ENCODE measurements at regions not wholly inside any gene's neighbourhood (a gene's known extent, or its start where the extent isn't known, plus 50 kb on each side); places are given as distances from the start of the nearest gene placed in this dataset.
A peak's percentile ranks its signal among the peaks of the same experiment; 100 is the strongest.
"Not testable (repeated sequence)": the region's sequence is repeated elsewhere in the genome, so short reads cannot be mapped to it uniquely, and the experiment has no call there.

GRCh38 chr9:61666849-61667371 lies 477.1 kb downstream of the SPATA31A7 start:
- Histone ChIP-seq H3K27me3 (no peaks in the 10 kb centered on the region), H3K4me3 (no peak overlapping the region), H3K27ac (no peak overlapping the region), H3K36me3 (no peaks in the 10 kb centered on the region), H3K9me3 (peaks cover 18 to 19% of the 10 kb centered on the region in 2 donors), H3K4me1 (no peaks in the 10 kb centered on the region)
- TF ChIP-seq POLR2A (IDR thresholded peaks at IDR 0.05) (no peak), CTCF (IDR thresholded peaks at IDR 0.05) (no peak), POLR2AphosphoS5 (IDR thresholded peaks at IDR 0.05) (no peak)
- intact Hi-C loops (cut with DNase I; ENCODE audit: low total_unique reads), result no loop called here
- no peak for DNase-seq (ENCODE audit: low spot score in 2 of 2)

DNA sequence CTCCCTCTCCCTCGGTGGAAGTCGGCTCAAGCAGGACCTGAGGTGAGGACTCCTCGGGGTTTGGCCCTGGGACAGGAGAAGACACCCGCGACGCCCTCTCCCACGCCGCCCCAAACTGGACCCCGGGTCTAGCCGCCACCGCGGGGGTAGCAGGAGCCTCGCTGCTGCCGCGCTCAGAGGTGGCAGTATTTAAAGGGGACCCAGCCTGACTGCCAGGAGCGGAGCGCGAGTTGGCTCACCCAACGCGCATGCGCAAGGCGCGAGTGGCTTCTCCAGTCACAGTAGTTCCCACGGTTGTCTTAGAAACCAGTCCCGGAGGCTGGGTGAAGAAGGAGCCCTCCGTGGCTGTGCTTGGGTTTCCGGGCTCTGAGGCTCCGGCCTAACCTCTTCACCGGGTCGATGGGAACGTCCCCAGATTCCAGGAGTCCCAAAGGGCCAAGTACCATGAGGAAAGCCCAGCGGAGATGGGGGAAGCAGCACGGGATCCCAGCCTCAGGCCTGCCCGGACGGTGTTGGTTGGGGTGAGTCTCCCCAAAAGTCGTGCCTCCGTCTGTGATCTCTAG lies 477.8 kb downstream of the SPATA31A7 start:
- no peaks in the 10 kb centered on the region for H3K4me1 ChIP-seq
- no peak overlapping the region for H3K4me3 ChIP-seq
- H3K27ac ChIP-seq, result no peak overlapping the region
- no peaks in the 10 kb centered on the region for H3K27me3 ChIP-seq
- H3K9me3 ChIP-seq, result peaks cover 22 to 25% of the 10 kb centered on the region in 2 donors
- no peak for TF ChIP-seq CTCF (IDR thresholded peaks at IDR 0.05)
- no peak for TF ChIP-seq POLR2A (IDR thresholded peaks at IDR 0.05)
- no peak for TF ChIP-seq POLR2AphosphoS5 (IDR thresholded peaks at IDR 0.05)
- no peaks in the 10 kb centered on the region for H3K36me3 ChIP-seq
- DNase-seq (ENCODE audit: low spot score in 2 of 2), result peak in 1 of 2 donors; percentile 6
- intact Hi-C loops (cut with DNase I; ENCODE audit: low total_unique reads), result no loop called here

DNA sequence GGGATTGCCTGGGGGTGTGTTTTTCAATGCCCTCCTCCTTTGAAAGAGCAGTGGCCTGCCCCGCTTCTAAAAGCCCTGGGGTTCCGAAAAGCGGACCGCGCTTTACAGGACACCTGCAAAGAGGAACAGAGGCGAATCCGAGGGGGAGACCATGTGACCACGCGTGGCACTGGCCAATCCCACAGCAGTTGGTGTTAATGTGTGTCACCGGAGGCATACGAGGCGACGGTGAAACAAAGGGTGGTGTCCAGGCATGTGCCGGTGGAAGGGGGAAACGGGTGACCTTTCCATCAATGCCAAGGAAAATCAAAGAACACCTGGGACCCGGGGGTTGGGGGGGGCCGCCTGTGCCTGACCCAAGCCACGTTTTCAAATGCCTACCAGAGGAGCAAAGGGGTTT lies 478.4 kb downstream of the SPATA31A7 start:
- H3K36me3 ChIP-seq; H3K4me3 ChIP-seq; H3K27me3 ChIP-seq; H3K27ac ChIP-seq; intact Hi-C loops (cut with DNase I; ENCODE audit: low total_unique reads); H3K4me1 ChIP-seq: not testable (repeated sequence)
- H3K9me3 ChIP-seq, result peaks cover 28% of the 10 kb centered on the region in 2 donors
- DNase-seq (ENCODE audit: low spot score in 2 of 2), result peak in 1 of 2 donors; percentile 47

- no peak overlapping the region for H3K27ac ChIP-seq
- H3K27me3 ChIP-seq, result no peaks in the 10 kb centered on the region
- H3K9me3 ChIP-seq, result peaks cover 28% of the 10 kb centered on the region in 2 donors
- H3K4me3 ChIP-seq, result no peak overlapping the region
- H3K36me3 ChIP-seq, result no peaks in the 10 kb centered on the region
- TF ChIP-seq CTCF (IDR thresholded peaks at IDR 0.05), result no peak
- TF ChIP-seq POLR2A (IDR thresholded peaks at IDR 0.05), result no peak
- no peak for TF ChIP-seq POLR2AphosphoS5 (IDR thresholded peaks at IDR 0.05)
- H3K4me1 ChIP-seq, result no peaks in the 10 kb centered on the region
- intact Hi-C loops (cut with DNase I; ENCODE audit: low total_unique reads), result no loop called here
- no peak for DNase-seq (ENCODE audit: low spot score in 2 of 2)
Observed at GRCh38 chr9:61668846-61669245, 479.0 kb downstream of the SPATA31A7 start.

- TF ChIP-seq CTCF (IDR thresholded peaks at IDR 0.05) (no peak), POLR2AphosphoS5 (IDR thresholded peaks at IDR 0.05) (no peak), POLR2A (IDR thresholded peaks at IDR 0.05) (no peak)
- no peak for DNase-seq (ENCODE audit: low spot score in 2 of 2)
- Histone ChIP-seq H3K27ac (no peak overlapping the region), H3K4me3 (no peak overlapping the region), H3K36me3 (no peaks in the 10 kb centered on the region), H3K27me3 (no peaks in the 10 kb centered on the region), H3K4me1 (no peaks in the 10 kb centered on the region), H3K9me3 (peaks cover 28 to 31% of the 10 kb centered on the region in 2 donors)
- intact Hi-C loops (cut with DNase I; ENCODE audit: low total_unique reads), result no loop called here
Observed at GRCh38 chr9:61669352-61669751, 479.5 kb downstream of the SPATA31A7 start.

- H3K36me3 ChIP-seq; H3K27me3 ChIP-seq; DNase-seq (ENCODE audit: low spot score in 2 of 2); H3K4me3 ChIP-seq; H3K4me1 ChIP-seq; intact Hi-C loops (cut with DNase I; ENCODE audit: low total_unique reads); H3K27ac ChIP-seq: not testable (repeated sequence)
- H3K9me3 ChIP-seq, result peaks cover 28 to 33% of the 10 kb centered on the region in 2 donors
Observed at GRCh38 chr9:61669831-61670505, 480.1 kb downstream of the SPATA31A7 start.

All from breast epithelium (tissue), 4 donors.